ENCODE measurements at regions not wholly inside any gene's neighbourhood (a gene's known extent, or its start where the extent isn't known, plus 50 kb on each side); places are given as distances from the start of the nearest gene placed in this dataset.

- no peak overlapping the region for H3K4me3 ChIP-seq (ENCODE audit: low read length)
- H2AFZ ChIP-seq (ENCODE audit: low read length): no peak overlapping the region
- H3K36me3 ChIP-seq (replicated peaks; ENCODE audit: insufficient read depth, low read length): no peaks in the 10 kb centered on the region
- no peaks in the 10 kb centered on the region for H3F3A ChIP-seq (ENCODE audit: insufficient read depth, low read length)
- H3K9me3 ChIP-seq (replicated peaks; ENCODE audit: insufficient read depth, low read length): no peaks in the 10 kb centered on the region
- no peaks in the 10 kb centered on the region for H3K79me2 ChIP-seq (ENCODE audit: low read length)
- H3K27me3 ChIP-seq (replicated peaks; ENCODE audit: insufficient read depth, low read length): peaks cover 39% of the 10 kb centered on the region; the same call in 1 of the 2 replicates
- H3K4me1 ChIP-seq (ENCODE audit: low read length): no peaks in the 10 kb centered on the region
- H4K20me1 ChIP-seq (ENCODE audit: insufficient read depth, low read length): no peaks in the 10 kb centered on the region
- no peak for TF ChIP-seq EZH2phosphoT487 (IDR thresholded peaks at IDR 0.05; ENCODE audit: low read length)
- TF ChIP-seq EZH2 (optimal IDR thresholded peaks at IDR 0.05; ENCODE audit: low read depth, low read length): no peak
- no peak for TF ChIP-seq CTCF (IDR thresholded peaks at IDR 0.05; ENCODE audit: low read length)
- H3K27ac ChIP-seq (ENCODE audit: low read length): no peak overlapping the region
- H3K9me2 ChIP-seq (replicated peaks; ENCODE audit: insufficient read depth, low read length): no peaks in the 10 kb centered on the region
- no peak overlapping the region for H3K9ac ChIP-seq (ENCODE audit: low read length)
- no peak for DNase-seq
- no peak overlapping the region for H3K4me2 ChIP-seq (ENCODE audit: low read depth, low read length)
Measured at GRCh38 chr22:26981111-26981510, 323.7 kb downstream of the MIAT start.

- H3K9me3 ChIP-seq (replicated peaks; ENCODE audit: insufficient read depth, low read length): no peaks in the 10 kb centered on the region
- H3K4me2 ChIP-seq (ENCODE audit: low read depth, low read length): no peak overlapping the region
- no peaks in the 10 kb centered on the region for H3K79me2 ChIP-seq (ENCODE audit: low read length)
- TF ChIP-seq EZH2 (optimal IDR thresholded peaks at IDR 0.05; ENCODE audit: low read depth, low read length) (no peak), EZH2phosphoT487 (IDR thresholded peaks at IDR 0.05; ENCODE audit: low read length) (no peak), CTCF (IDR thresholded peaks at IDR 0.05; ENCODE audit: low read length) (no peak)
- H2AFZ ChIP-seq (ENCODE audit: low read length): no peak overlapping the region
- no peaks in the 10 kb centered on the region for H4K20me1 ChIP-seq (ENCODE audit: insufficient read depth, low read length)
- H3K9me2 ChIP-seq (replicated peaks; ENCODE audit: insufficient read depth, low read length): no peaks in the 10 kb centered on the region
- H3K4me3 ChIP-seq (ENCODE audit: low read length): no peak overlapping the region
- no peaks in the 10 kb centered on the region for H3K36me3 ChIP-seq (replicated peaks; ENCODE audit: insufficient read depth, low read length)
- no peaks in the 10 kb centered on the region for H3K4me1 ChIP-seq (ENCODE audit: low read length)
- H3K27me3 ChIP-seq (replicated peaks; ENCODE audit: insufficient read depth, low read length): peaks cover 37% of the 10 kb centered on the region; the same call in 1 of the 2 replicates
- no peak for DNase-seq
- no peak overlapping the region for H3K27ac ChIP-seq (ENCODE audit: low read length)
- H3K9ac ChIP-seq (ENCODE audit: low read length): no peak overlapping the region
- H3F3A ChIP-seq (ENCODE audit: insufficient read depth, low read length): no peaks in the 10 kb centered on the region
Measured at GRCh38 chr22:26981541-26981940, 324.2 kb downstream of the MIAT start.

GRCh38 chr22:26983311-26983710 is 325.9 kb downstream of the MIAT start:
- H3F3A ChIP-seq (ENCODE audit: insufficient read depth, low read length): no peaks in the 10 kb centered on the region
- no peaks in the 10 kb centered on the region for H3K79me2 ChIP-seq (ENCODE audit: low read length)
- TF ChIP-seq EZH2phosphoT487 (IDR thresholded peaks at IDR 0.05; ENCODE audit: low read length) (no peak), EZH2 (optimal IDR thresholded peaks at IDR 0.05; ENCODE audit: low read depth, low read length) (no peak), CTCF (IDR thresholded peaks at IDR 0.05; ENCODE audit: low read length) (no peak)
- H3K4me1 ChIP-seq (ENCODE audit: low read length): no peaks in the 10 kb centered on the region
- no peaks in the 10 kb centered on the region for H3K9me2 ChIP-seq (replicated peaks; ENCODE audit: insufficient read depth, low read length)
- no peak overlapping the region for H2AFZ ChIP-seq (ENCODE audit: low read length)
- peaks cover 28% of the 10 kb centered on the region; the same call in 1 of the 2 replicates for H3K27me3 ChIP-seq (replicated peaks; ENCODE audit: insufficient read depth, low read length)
- H3K27ac ChIP-seq (ENCODE audit: low read length): no peak overlapping the region
- H4K20me1 ChIP-seq (ENCODE audit: insufficient read depth, low read length): no peaks in the 10 kb centered on the region
- H3K4me3 ChIP-seq (ENCODE audit: low read length): no peak overlapping the region
- no peak overlapping the region for H3K9ac ChIP-seq (ENCODE audit: low read length)
- no peak overlapping the region for H3K4me2 ChIP-seq (ENCODE audit: low read depth, low read length)
- H3K9me3 ChIP-seq (replicated peaks; ENCODE audit: insufficient read depth, low read length): no peaks in the 10 kb centered on the region
- DNase-seq: no peak
- H3K36me3 ChIP-seq (replicated peaks; ENCODE audit: insufficient read depth, low read length): no peaks in the 10 kb centered on the region

All from MM.1S (cell line).